Sigmoid colon (tissue), 6 donors: ENCODE measurements at regions not wholly inside any gene's neighbourhood (a gene's known extent, or its start where the extent isn't known, plus 50 kb on each side); places are given as distances from the start of the nearest gene placed in this dataset.

Experiments
- DNase-seq: peaks from one replicate; pipeline ENCODE4 v3.0.0-alpha.2; 2019
- H3K27ac ChIP-seq, 4 donors: fragments of 200-600 bp; sonication (generic); one replicate each; pipeline ENCODE4 v1.5.1; 2016 to 2019; ENCODE audit warnings: mild to moderate bottlenecking in 1 of 4
- H3K27me3 ChIP-seq, 3 donors: fragments of 200-600 bp; sonication (generic); one replicate each; pipeline ENCODE4 v1.5.1; 2019; ENCODE audit warnings: mild to moderate bottlenecking in 1 of 3
- H3K36me3 ChIP-seq, 4 donors: fragments of 200-600 bp; sonication (generic); one replicate each; pipeline ENCODE4 v1.5.1; 2016 to 2019
- H3K4me1 ChIP-seq, 4 donors: fragments of 200-600 bp; sonication (generic); one replicate each; pipeline ENCODE4 v1.5.1; 2017 to 2019
- H3K4me3 ChIP-seq, 4 donors: fragments of 200-600 bp; sonication (generic); one replicate each; pipeline ENCODE4 v1.5.1; 2017 to 2019; ENCODE audit warnings: mild to moderate bottlenecking in 2 of 4, moderate library complexity in 1 of 4
- H3K9me3 ChIP-seq, 4 donors: fragments of 200-600 bp in 3 of 4; sonication (generic) in 3 of 4; one replicate each; pipeline versions ENCODE4 v1.5.1 to v1.6.1; 2013 to 2019
- CTCF ChIP-seq, 4 experiments: fragments of 450-650 bp in 3 of 4; fragments of 200-600 bp in 1 of 4; IDR thresholded peaks; one replicate each; pipeline ENCODE4 v1.5.1; 2016 to 2019; ENCODE audit warnings: antibody characterized with exemption in 4 of 4, mild to moderate bottlenecking in 3 of 4, moderate library complexity in 2 of 4
- EP300 ChIP-seq, 4 donors: sonication (generic); formaldehyde crosslinking; IDR thresholded peaks; one replicate each; pipeline ENCODE4 v1.6.1; 2017; ENCODE audit warnings: antibody characterized with exemption in 4 of 4
- POLR2A ChIP-seq, 2 donors: fragments of 450-650 bp; IDR thresholded peaks; one replicate each; pipeline ENCODE4 v1.6.1; 2016; ENCODE audit warnings: antibody characterized with exemption in 2 of 2, mild to moderate bottlenecking in 2 of 2, moderate library complexity in 2 of 2
- POLR2AphosphoS5 ChIP-seq, 4 donors: sonication (generic); formaldehyde crosslinking; IDR thresholded peaks; one replicate each; pipeline ENCODE4 v1.6.1; 2017; ENCODE audit warnings: antibody characterized with exemption in 4 of 4
- WGBS, 2 donors: extraction: QIAGEN DNeasy Blood & Tissue Kit; methylation state at CpG; one replicate each; pipeline ENCODE4 v1.1.7; 2013; 5-methylcytosine and 5-hydroxymethylcytosine counted together
- intact Hi-C: fragments of 100-400 bp; cut with DNase I; formaldehyde crosslinking; loops from one replicate; pipeline ENCODE4 v1.15.1; 2023
- donor health status: healthy with polysubstance abuse.
- donor health status: healthy.

- TF ChIP-seq POLR2A (IDR thresholded peaks at IDR 0.05) (no peak), EP300 (IDR thresholded peaks at IDR 0.05) (no peak), POLR2AphosphoS5 (IDR thresholded peaks at IDR 0.05) (no peak), CTCF (IDR thresholded peaks at IDR 0.05) (no peak)
- Histone ChIP-seq H3K27me3 (no peaks in the 10 kb centered on the region), H3K4me1 (no peaks in the 10 kb centered on the region), H3K27ac (no peak overlapping the region), H3K4me3 (no peak overlapping the region), H3K36me3 (no peaks in the 10 kb centered on the region), H3K9me3 (no peaks in the 10 kb centered on the region)
- intact Hi-C loops, result no loop called here
- DNase-seq, result no peak
Observed at GRCh38 chr4:11250510-11250909, 178.2 kb downstream of the HS3ST1 start.

GRCh38 chr4:11232015-11232414, 196.7 kb downstream of the HS3ST1 start:
- no peaks in the 10 kb centered on the region for H3K36me3 ChIP-seq
- no peaks in the 10 kb centered on the region for H3K27me3 ChIP-seq
- TF ChIP-seq POLR2AphosphoS5 (IDR thresholded peaks at IDR 0.05) (no peak), POLR2A (IDR thresholded peaks at IDR 0.05) (no peak), CTCF (IDR thresholded peaks at IDR 0.05) (no peak), EP300 (IDR thresholded peaks at IDR 0.05) (no peak)
- H3K4me3 ChIP-seq, result no peak overlapping the region
- no peaks in the 10 kb centered on the region for H3K9me3 ChIP-seq
- DNase-seq, result no peak
- intact Hi-C loops, result no loop called here
- 9 to 26% methylated on average over 4 of the region's 4 CpGs for WGBS, 2 donors
- H3K4me1 ChIP-seq, result no peaks in the 10 kb centered on the region
- no peak overlapping the region for H3K27ac ChIP-seq

- Histone ChIP-seq H3K4me1 (no peaks in the 10 kb centered on the region), H3K27ac (no peak overlapping the region), H3K4me3 (no peak overlapping the region), H3K9me3 (no peaks in the 10 kb centered on the region), H3K27me3 (no peaks in the 10 kb centered on the region), H3K36me3 (no peaks in the 10 kb centered on the region)
- intact Hi-C loops, result no loop called here
- 82 to 92% methylated on average over 2 of the region's 2 CpGs for WGBS, 2 donors
- TF ChIP-seq EP300 (IDR thresholded peaks at IDR 0.05), result no peak
- no peak for TF ChIP-seq POLR2A (IDR thresholded peaks at IDR 0.05)
- TF ChIP-seq POLR2AphosphoS5 (IDR thresholded peaks at IDR 0.05), result no peak
- no peak for TF ChIP-seq CTCF (IDR thresholded peaks at IDR 0.05)
- DNase-seq, result no peak
Observed at GRCh38 chr4:11230866-11231265, 197.8 kb downstream of the HS3ST1 start.

GRCh38 chr4:11228530-11228929, 200.2 kb downstream of the HS3ST1 start:
- H3K36me3 ChIP-seq, result no peaks in the 10 kb centered on the region
- TF ChIP-seq CTCF (IDR thresholded peaks at IDR 0.05), result no peak
- TF ChIP-seq POLR2A (IDR thresholded peaks at IDR 0.05), result no peak
- no peak for TF ChIP-seq POLR2AphosphoS5 (IDR thresholded peaks at IDR 0.05)
- TF ChIP-seq EP300 (IDR thresholded peaks at IDR 0.05), result no peak
- H3K4me1 ChIP-seq, result no peaks in the 10 kb centered on the region
- H3K27ac ChIP-seq, result no peak overlapping the region
- H3K9me3 ChIP-seq, result no peaks in the 10 kb centered on the region
- H3K4me3 ChIP-seq, result no peak overlapping the region
- no peaks in the 10 kb centered on the region for H3K27me3 ChIP-seq
- DNase-seq, result no peak
- WGBS, 2 donors, result 9 to 62% methylated on average over 1 of the region's 1 CpG
- intact Hi-C loops, result no loop called here

GRCh38 chr4:11223311-11223710, 205.4 kb downstream of the HS3ST1 start:
- intact Hi-C loops, result no loop called here
- Histone ChIP-seq H3K9me3 (no peaks in the 10 kb centered on the region), H3K36me3 (no peaks in the 10 kb centered on the region), H3K4me3 (no peak overlapping the region), H3K4me1 (no peaks in the 10 kb centered on the region), H3K27ac (no peak overlapping the region), H3K27me3 (no peaks in the 10 kb centered on the region)
- DNase-seq, result no peak
- no peak for TF ChIP-seq CTCF (IDR thresholded peaks at IDR 0.05)
- no peak for TF ChIP-seq POLR2A (IDR thresholded peaks at IDR 0.05)
- TF ChIP-seq POLR2AphosphoS5 (IDR thresholded peaks at IDR 0.05), result no peak
- no peak for TF ChIP-seq EP300 (IDR thresholded peaks at IDR 0.05)
- 91 to 94% methylated on average over 9 of the region's 9 CpGs for WGBS, 2 donors
